ENCODE measurements at regions not wholly inside any gene's neighbourhood (a gene's known extent, or its start where the extent isn't known, plus 50 kb on each side); places are given as distances from the start of the nearest gene placed in this dataset.

DNA sequence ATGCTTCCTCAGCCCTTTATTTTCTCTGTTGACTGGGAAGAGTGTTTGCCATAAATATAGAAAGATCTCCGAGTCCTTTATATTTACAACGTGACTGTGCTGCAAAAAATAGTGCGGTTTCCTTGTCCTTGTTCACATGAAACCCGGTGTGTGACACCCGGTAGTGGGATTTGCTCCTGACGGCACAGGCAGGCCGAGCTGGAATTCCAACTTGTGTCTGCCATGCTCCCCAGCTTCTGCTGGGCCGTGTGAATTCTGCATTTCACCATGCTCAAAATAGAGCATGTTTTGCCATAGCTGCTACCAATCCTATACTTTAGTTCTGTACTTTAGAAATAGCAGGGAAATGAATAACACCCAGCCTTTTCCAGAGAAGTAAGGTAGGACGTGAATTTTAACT, 60.3 kb upstream of the PDE10A start:
- in situ Hi-C loops (cut with HindIII; ENCODE audit: low sequenced_read_pairs), result no loop called here
- DNase-seq (ENCODE audit: low spot score), result no peak

DNA sequence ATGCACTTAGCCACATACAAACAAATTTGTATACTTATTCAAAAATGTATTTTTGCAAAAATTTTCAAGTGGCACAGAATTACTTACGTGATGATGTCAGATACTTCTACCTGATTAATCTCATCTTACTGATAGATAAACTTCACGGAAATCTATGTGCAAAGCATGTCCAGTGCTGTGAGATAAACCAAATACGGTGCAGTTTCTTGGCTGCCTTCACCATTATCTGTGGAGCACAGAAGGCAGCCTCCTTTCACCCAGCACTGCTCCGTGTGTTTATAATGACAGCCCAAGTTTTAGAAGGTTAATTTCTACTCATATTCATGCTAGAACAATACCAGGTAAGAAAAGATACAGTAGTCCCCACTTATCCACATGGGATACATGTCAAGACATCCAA, 59.0 kb upstream of the PDE10A start:
- no peak for DNase-seq (ENCODE audit: low spot score)
- in situ Hi-C loops (cut with HindIII; ENCODE audit: low sequenced_read_pairs), result no loop called here

DNA sequence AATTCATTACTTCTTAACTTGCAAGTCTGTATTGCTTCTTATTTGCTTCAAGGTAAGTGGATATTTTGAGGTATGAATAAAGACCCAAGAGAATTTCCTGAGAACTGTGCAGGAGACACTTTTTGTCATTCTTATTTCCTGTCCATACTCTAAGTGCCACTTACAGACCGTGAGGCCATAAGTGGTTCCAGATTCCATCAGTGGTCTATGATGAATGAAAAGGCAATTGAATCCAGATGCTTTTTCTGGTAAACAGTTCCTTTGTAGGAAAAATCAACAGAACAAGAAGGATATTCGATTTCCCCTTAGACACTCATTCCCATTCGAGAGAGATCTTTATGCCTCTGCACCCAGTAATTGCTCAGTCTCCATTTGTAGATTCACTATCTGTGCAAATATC, 58.3 kb upstream of the PDE10A start:
- in situ Hi-C loops (cut with HindIII; ENCODE audit: low sequenced_read_pairs), result no loop called here

DNA sequence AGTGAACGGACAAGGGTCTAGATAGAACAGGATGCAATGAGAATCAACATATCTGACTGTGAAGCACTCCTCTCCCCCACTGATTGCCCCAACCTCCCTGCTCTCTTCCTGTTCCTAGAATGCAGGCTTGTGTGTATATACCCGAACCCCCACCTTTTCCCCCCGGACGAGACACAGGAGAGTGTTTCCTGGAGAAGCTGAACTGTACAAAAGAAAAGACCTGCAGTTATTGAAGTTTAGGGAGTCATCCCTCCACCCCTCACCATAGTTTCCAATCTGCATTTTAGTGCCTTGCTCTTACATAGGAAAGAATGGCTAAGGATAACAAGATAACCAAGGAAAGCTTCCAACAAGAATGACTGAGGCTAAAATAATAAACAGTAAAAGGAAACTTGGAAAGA, 55.5 kb upstream of the PDE10A start:
- no peak for DNase-seq (ENCODE audit: low spot score)
- in situ Hi-C loops (cut with HindIII; ENCODE audit: low sequenced_read_pairs), result no loop called here

More for the DNA sequence above, 58.3 kb upstream of the PDE10A start:
- DNase-seq (ENCODE audit: low spot score), result no peak

DNA sequence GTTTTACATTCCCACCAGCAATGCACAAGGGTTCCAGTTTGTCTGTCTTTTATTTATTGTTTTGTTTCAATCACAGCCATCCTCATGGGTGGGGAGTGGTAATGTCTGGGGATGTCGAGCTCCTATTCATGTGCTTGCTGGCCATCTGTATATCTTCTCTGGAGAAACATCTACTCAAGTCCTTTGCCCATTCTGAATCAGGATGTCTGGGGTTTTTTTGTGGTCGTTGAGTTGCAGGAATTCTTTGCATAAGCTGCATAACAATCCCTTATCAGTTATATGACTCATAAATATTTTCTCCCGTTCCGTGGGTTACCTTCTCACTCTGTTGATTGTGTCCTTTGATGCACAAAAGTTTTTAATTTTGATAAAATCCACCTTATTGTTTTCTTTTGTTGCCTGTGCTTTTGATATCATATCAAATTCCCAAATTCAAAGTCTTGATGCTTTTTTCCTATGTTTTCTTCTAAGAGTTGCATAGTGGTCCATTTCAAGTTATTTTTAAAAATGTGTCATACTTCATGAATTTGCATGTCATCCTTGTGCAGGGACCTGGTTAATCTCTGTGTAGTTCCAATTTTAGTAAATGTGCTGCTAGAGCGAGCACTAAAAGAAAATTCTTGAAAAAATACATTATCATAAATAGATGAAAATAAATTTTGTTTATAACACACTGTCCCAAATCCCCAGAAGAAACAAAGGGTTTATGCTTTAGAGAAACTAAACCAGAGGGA, 54.9 kb upstream of the PDE10A start:
- in situ Hi-C loops (cut with HindIII; ENCODE audit: low sequenced_read_pairs), result no loop called here
- no peak for DNase-seq (ENCODE audit: low spot score)

DNA sequence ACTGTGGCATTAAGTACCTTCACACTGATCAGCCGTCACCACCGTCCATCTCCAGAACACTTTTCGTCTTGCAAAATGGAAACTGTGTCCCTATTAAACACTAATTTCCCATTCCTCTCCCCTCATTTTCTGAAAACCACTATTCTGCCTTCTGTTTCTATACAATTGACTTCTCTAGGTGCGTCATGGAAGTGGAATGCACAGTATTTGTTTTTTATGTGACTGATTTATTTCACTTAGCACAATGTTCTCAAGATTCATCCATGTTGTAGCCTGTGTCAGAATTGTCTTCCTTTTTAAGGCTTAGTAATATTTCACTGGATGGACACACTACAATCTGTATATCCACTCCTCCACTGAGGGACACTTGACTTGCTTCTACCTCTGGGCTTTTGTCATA, 53.8 kb upstream of the PDE10A start:
- in situ Hi-C loops (cut with HindIII; ENCODE audit: low sequenced_read_pairs), result no loop called here
- no peak for DNase-seq (ENCODE audit: low spot score)

DNA sequence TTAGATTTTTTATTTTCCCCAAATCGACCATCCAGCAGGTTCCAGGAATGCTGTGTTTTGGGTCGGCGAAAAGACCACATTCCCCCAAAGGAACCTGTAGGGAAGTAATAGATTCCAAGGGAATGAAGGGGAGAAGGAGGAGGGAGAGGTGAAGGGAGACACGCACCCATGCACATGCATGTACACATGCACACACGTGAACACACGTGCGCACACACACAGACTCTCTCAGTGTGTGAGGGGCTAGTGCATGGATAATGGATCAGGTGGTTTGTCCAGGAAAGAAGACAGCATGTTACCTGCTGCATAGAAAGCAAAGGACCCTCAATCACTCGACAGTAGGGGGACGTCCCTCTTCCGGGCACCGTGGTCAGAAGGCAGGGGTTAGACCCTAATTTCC, 52.4 kb upstream of the PDE10A start:
- in situ Hi-C loops (cut with HindIII; ENCODE audit: low sequenced_read_pairs), result no loop called here

DNA sequence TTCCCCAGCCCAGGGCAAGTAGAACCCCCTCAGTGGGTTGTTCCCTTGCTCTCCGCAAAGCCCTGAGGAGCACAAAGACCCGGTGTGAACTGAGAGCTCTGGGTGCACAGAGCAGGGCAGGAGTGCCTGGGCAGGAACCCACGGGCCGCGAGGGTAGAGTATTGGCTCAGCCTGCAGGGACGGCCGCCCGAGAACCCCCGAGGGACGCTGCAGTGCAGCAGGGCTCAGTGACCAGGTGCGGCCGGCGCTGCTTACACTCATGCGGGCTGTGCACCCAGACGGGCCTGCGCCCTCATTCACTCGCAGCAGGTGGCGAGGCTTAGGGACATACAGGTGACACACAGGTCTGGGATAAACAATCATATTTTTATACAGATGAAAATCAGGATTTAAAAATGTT, 51.9 kb upstream of the PDE10A start:
- in situ Hi-C loops (cut with HindIII; ENCODE audit: low sequenced_read_pairs), result no loop called here
- no peak for DNase-seq (ENCODE audit: low spot score)

More for the DNA sequence above, 52.4 kb upstream of the PDE10A start:
- DNase-seq (ENCODE audit: low spot score), result no peak

DNA sequence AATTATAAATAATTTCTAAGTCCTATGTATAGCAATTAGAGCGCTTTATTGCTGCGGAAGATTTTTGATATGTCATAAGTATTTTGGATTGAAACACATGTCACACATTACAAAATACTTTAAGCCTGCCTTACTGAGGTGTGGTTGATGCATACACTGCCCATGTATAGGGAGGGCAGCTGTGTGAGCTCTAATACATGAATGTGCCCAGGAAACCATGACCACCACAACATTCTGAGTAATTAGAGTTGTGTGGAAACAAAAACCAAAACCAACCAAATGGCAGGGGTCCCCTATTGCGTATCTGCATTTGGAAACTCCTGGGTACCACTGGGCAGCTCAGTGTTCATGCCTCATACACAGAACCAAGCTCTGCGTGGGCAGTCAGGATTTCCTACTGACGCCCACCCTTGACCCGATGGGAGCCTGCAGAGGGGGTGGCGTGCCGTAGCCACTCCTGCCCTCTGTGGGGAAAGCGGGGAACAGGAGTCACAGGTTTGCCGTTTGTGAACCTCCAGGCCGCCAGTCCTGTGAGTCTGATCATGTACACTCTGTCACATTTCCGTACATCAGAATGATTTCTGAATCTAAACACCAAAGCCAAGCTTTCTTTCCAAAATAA, 50.9 kb upstream of the PDE10A start:
- no peak for DNase-seq (ENCODE audit: low spot score)
- in situ Hi-C loops (cut with HindIII; ENCODE audit: low sequenced_read_pairs), result no loop called here

Data from G401 (cell line).